Colonic mucosa (tissue), 4 donors: ENCODE measurements at regions not wholly inside any gene's neighbourhood (a gene's known extent, or its start where the extent isn't known, plus 50 kb on each side); places are given as distances from the start of the nearest gene placed in this dataset.

Source experiments
- DNase-seq: peaks from one replicate; pipeline ENCODE4 v3.0.0-alpha.2; 2020
- H3K27ac ChIP-seq: fragments of 200-600 bp; one replicate; pipeline ENCODE4 v1.8.0; 2021
- H3K27me3 ChIP-seq: fragments of 200-600 bp; one replicate; pipeline ENCODE4 v1.8.0; 2021
- H3K36me3 ChIP-seq: fragments of 200-600 bp; one replicate; pipeline ENCODE4 v1.8.0; 2021
- H3K4me1 ChIP-seq: fragments of 200-600 bp; one replicate; pipeline ENCODE4 v1.8.0; 2021; ENCODE audit warnings: mild to moderate bottlenecking
- H3K4me3 ChIP-seq: fragments of 200-600 bp; one replicate; pipeline ENCODE4 v1.8.0; 2021
- H3K9ac ChIP-seq, 2 donors: one replicate each; pipeline ENCODE4 v1.7.0; 2013; ENCODE audit warnings: control low read depth in 2 of 2, low read depth in 2 of 2, low read length in 2 of 2
- H3K9me3 ChIP-seq: fragments of 200-600 bp; one replicate; pipeline ENCODE4 v1.8.0; 2021
- CTCF ChIP-seq: fragments of 200-600 bp; IDR thresholded peaks from one replicate; pipeline ENCODE4 v1.8.0; 2022; ENCODE audit warnings: antibody characterized with exemption, mild to moderate bottlenecking
- intact Hi-C: fragments of 100-400 bp; cut with DNase I; formaldehyde crosslinking; loops from one replicate; pipeline ENCODE4 v1.14.1; 2022
- donor health status: healthy.
- donor health status: DM: no; HTN: no; CAD: no.
- donor health status: DM: no; HTN: no; CAD: no.

GRCh38 chr1:168821434-168821833 lies 92.4 kb upstream of the DPT start:
- Histone ChIP-seq H3K9ac (no peak overlapping the region), H3K36me3 (no peaks in the 10 kb centered on the region), H3K27me3 (no peaks in the 10 kb centered on the region), H3K27ac (no peak overlapping the region), H3K4me1 (no peaks in the 10 kb centered on the region), H3K9me3 (no peaks in the 10 kb centered on the region), H3K4me3 (no peak overlapping the region)
- no peak for DNase-seq
- intact Hi-C loops: no loop called here
- no peak for TF ChIP-seq CTCF

GRCh38 chr1:168822911-168823310 lies 93.9 kb upstream of the DPT start:
- Histone ChIP-seq H3K9ac (no peak overlapping the region), H3K36me3 (no peaks in the 10 kb centered on the region), H3K9me3 (no peaks in the 10 kb centered on the region), H3K27me3 (no peaks in the 10 kb centered on the region), H3K4me1 (no peaks in the 10 kb centered on the region), H3K4me3 (no peak overlapping the region), H3K27ac (no peak overlapping the region)
- TF ChIP-seq CTCF: no peak
- no peak for DNase-seq
- intact Hi-C loops: no loop called here

- no peaks in the 10 kb centered on the region for H3K27me3 ChIP-seq
- intact Hi-C loops: no loop called here
- DNase-seq: no peak
Measured at GRCh38 chr1:168823988-168824387, 95.0 kb upstream of the DPT start.

GRCh38 chr1:168824418-168825065 lies 95.5 kb upstream of the DPT start:
- no peaks in the 10 kb centered on the region for H3K27me3 ChIP-seq
- DNase-seq: no peak
- no peak overlapping the region for H3K4me3 ChIP-seq

More at GRCh38 chr1:168823988-168824387, 95.0 kb upstream of the DPT start:
- Histone ChIP-seq H3K9me3 (no peaks in the 10 kb centered on the region), H3K4me3 (no peak overlapping the region), H3K4me1 (no peaks in the 10 kb centered on the region), H3K36me3 (no peaks in the 10 kb centered on the region), H3K27ac (no peak overlapping the region), H3K9ac (no peak overlapping the region)
- no peak for TF ChIP-seq CTCF

GRCh38 chr1:168825129-168825528 lies 96.1 kb upstream of the DPT start:
- Histone ChIP-seq H3K9me3 (no peaks in the 10 kb centered on the region), H3K4me1 (no peaks in the 10 kb centered on the region), H3K4me3 (no peak overlapping the region), H3K36me3 (no peaks in the 10 kb centered on the region), H3K9ac (no peak overlapping the region), H3K27ac (no peak overlapping the region), H3K27me3 (no peaks in the 10 kb centered on the region)
- no peak for TF ChIP-seq CTCF
- DNase-seq: no peak
- intact Hi-C loops: no loop called here

More at GRCh38 chr1:168824418-168825065, 95.5 kb upstream of the DPT start:
- Histone ChIP-seq H3K9me3 (no peaks in the 10 kb centered on the region), H3K36me3 (no peaks in the 10 kb centered on the region), H3K27ac (no peak overlapping the region), H3K9ac (no peak overlapping the region), H3K4me1 (no peaks in the 10 kb centered on the region)
- intact Hi-C loops: no loop called here
- no peak for TF ChIP-seq CTCF
